PC-3 (cell line): ENCODE measurements at regions not wholly inside any gene's neighbourhood (a gene's known extent, or its start where the extent isn't known, plus 50 kb on each side); places are given as distances from the start of the nearest gene placed in this dataset.

Experiments
- ATAC-seq: fragments of 200-7000 bp; cut with Tn5 transposase; 2 replicates; pipeline ENCODE4 v1.9.1; 2020; ENCODE audit warnings: mild to moderate bottlenecking, moderate library complexity
- BruUV-seq: library from RNA; stranded (reverse); fragments of 400-500 nt; replicated peaks from 2 replicates; lab custom pipeline; 2021; lab: Mats Ljungman, UMichigan
- CTCF ChIA-PET: fragments of 300-600 bp; sonication (Branson Sonifier 250); formaldehyde crosslinking; loops from one replicate; lab custom pipeline; 2022; ENCODE audit warnings: antibody characterized with exemption; lab: Charles Lee
- POLR2A ChIA-PET: fragments of 300-600 bp; sonication (Branson Sonifier 250); formaldehyde crosslinking; loops from one replicate; lab custom pipeline; 2022; ENCODE audit warnings: antibody characterized with exemption; ENCODE audit not compliant: unreplicated experiment; lab: Charles Lee
- DNase-seq: peaks from one replicate; pipeline ENCODE4 v3.0.0-alpha.2; 2015
- H2AFZ ChIP-seq: fragments of 300-600 bp; sonication (generic); 2 replicates; pipeline ENCODE4 v1.6.0; 2016; ENCODE audit warnings: antibody characterized with exemption, low read length
- H3F3A ChIP-seq: fragments of 300-600 bp; sonication (generic); one replicate; pipeline ENCODE4 v1.6.0; 2017; ENCODE audit warnings: antibody characterized with exemption, low read length, control low read depth, mild to moderate bottlenecking; ENCODE audit not compliant: unreplicated experiment
- H3K27ac ChIP-seq: fragments of 300-600 bp; sonication (generic); 2 replicates; pipeline ENCODE4 v1.5.1; 2016; ENCODE audit warnings: mild to moderate bottlenecking, low read length
- H3K27me3 ChIP-seq: fragments of 300-600 bp; sonication (generic); 2 replicates; pipeline ENCODE4 v1.6.1; 2016; ENCODE audit warnings: low read length, mixed read lengths
- H3K36me3 ChIP-seq: fragments of 300-600 bp; sonication (generic); 2 replicates; pipeline ENCODE4 v1.6.1; 2016; ENCODE audit warnings: low read depth, mixed run types, low read length, mixed read lengths
- H3K4me1 ChIP-seq: fragments of 300-600 bp; sonication (generic); 2 replicates; pipeline ENCODE4 v1.5.1; 2016; ENCODE audit warnings: low read length; ENCODE audit not compliant: insufficient read depth
- H3K4me2 ChIP-seq: fragments of 300-600 bp; sonication (generic); 2 replicates; pipeline ENCODE4 v1.6.0; 2016; ENCODE audit warnings: low read length
- H3K4me3 ChIP-seq: fragments of 300-600 bp; sonication (generic); 2 replicates; pipeline ENCODE4 v1.5.1; 2016; ENCODE audit warnings: mild to moderate bottlenecking, low read length, mixed read lengths
- H3K79me2 ChIP-seq: fragments of 300-600 bp; sonication (generic); 2 replicates; pipeline ENCODE4 v1.6.1; 2017; ENCODE audit warnings: low read length, mixed read lengths
- H3K9ac ChIP-seq: fragments of 300-600 bp; sonication (generic); 2 replicates; pipeline ENCODE4 v1.6.0; 2016; ENCODE audit warnings: mild to moderate bottlenecking, low read length
- H3K9me2 ChIP-seq: fragments of 300-600 bp; sonication (generic); replicated peaks from 2 replicates; pipeline ENCODE4 v1.6.1; 2016; ENCODE audit warnings: mixed run types, low read length, mixed read lengths
- H3K9me3 ChIP-seq: fragments of 300-600 bp; sonication (generic); 2 replicates; pipeline ENCODE4 v1.6.1; 2016; ENCODE audit warnings: low read length, mixed read lengths
- H4K20me1 ChIP-seq: fragments of 300-600 bp; sonication (generic); 2 replicates; pipeline ENCODE4 v1.6.1; 2016; ENCODE audit warnings: low read length, mixed read lengths
- CTCF ChIP-seq: fragments of 300-600 bp; sonication (generic); conservative IDR thresholded peaks from 2 replicates; pipeline ENCODE4 v1.5.1; 2017; ENCODE audit warnings: antibody characterized with exemption, low read depth, mild to moderate bottlenecking, low read length
- EZH2 ChIP-seq: fragments of 300-600 bp; sonication (generic); IDR thresholded peaks from one replicate; pipeline ENCODE4 v1.6.1; 2017; ENCODE audit warnings: antibody characterized with exemption, mild to moderate bottlenecking, low read length; ENCODE audit not compliant: unreplicated experiment
- EZH2phosphoT487 ChIP-seq: fragments of 300-600 bp; sonication (generic); IDR thresholded peaks from 2 replicates; pipeline ENCODE4 v1.6.1; 2018; ENCODE audit warnings: mild to moderate bottlenecking, antibody characterized with exemption, low read length, borderline replicate concordance
- intact Hi-C: fragments of 100-400 bp; cut with micrococcal nuclease; formaldehyde crosslinking; loops from 2 replicates; pipeline ENCODE4 v1.9.0; 2023

- CTCF ChIA-PET: no interaction called here
- Histone ChIP-seq H3K9me2 (no peaks in the 10 kb centered on the region), H3K27me3 (no peaks in the 10 kb centered on the region), H3K79me2 (no peaks in the 10 kb centered on the region), H3K4me2 (no peak overlapping the region), H3K36me3 (no peaks in the 10 kb centered on the region), H3K4me3 (no peak overlapping the region), H4K20me1 (no peaks in the 10 kb centered on the region), H3K9me3 (no peaks in the 10 kb centered on the region), H3K9ac (no peak overlapping the region), H3K4me1 (peaks cover 14% of the 10 kb centered on the region; the same call in 1 of the 2 replicates), H3F3A (no peaks in the 10 kb centered on the region), H3K27ac (no peak overlapping the region), H2AFZ (no peak overlapping the region)
- BruUV-seq: no TSS peak
- TF ChIP-seq EZH2 (no peak), EZH2phosphoT487 (no peak), CTCF (no peak)
- POLR2A ChIA-PET: no interaction called here
- ATAC-seq (no peak), DNase-seq (no peak)
- intact Hi-C loops: loop anchor here (10.0 kb wide), 1 partner anchor 1726 kb away; no protein-coding TSS in a partner anchor
Observed at GRCh38 chrX:118221270-118221669, 104.7 kb upstream of the KLHL13 start.

GRCh38 chrX:118221733-118222132 is 105.1 kb upstream of the KLHL13 start:
- ChIA-PET CTCF (no interaction called here), POLR2A (no interaction called here)
- ATAC-seq (no peak), DNase-seq (no peak)
- Histone ChIP-seq H3K9ac (no peak overlapping the region), H3K9me3 (no peaks in the 10 kb centered on the region), H3K4me1 (peaks cover 13% of the 10 kb centered on the region; the same call in 1 of the 2 replicates), H3K9me2 (no peaks in the 10 kb centered on the region), H3F3A (no peaks in the 10 kb centered on the region), H2AFZ (no peak overlapping the region), H3K27me3 (no peaks in the 10 kb centered on the region), H3K27ac (no peak overlapping the region), H4K20me1 (no peaks in the 10 kb centered on the region), H3K4me2 (no peak overlapping the region), H3K36me3 (no peaks in the 10 kb centered on the region), H3K4me3 (no peak overlapping the region), H3K79me2 (no peaks in the 10 kb centered on the region)
- no peak for TF ChIP-seq EZH2
- no peak for TF ChIP-seq EZH2phosphoT487
- TF ChIP-seq CTCF: no peak
- BruUV-seq: no TSS peak
- intact Hi-C loops: loop anchor here (10.0 kb wide), 1 partner anchor 1727 kb away; no protein-coding TSS in a partner anchor

- Histone ChIP-seq H4K20me1 (no peaks in the 10 kb centered on the region), H3K4me2 (no peak overlapping the region), H3F3A (no peaks in the 10 kb centered on the region), H3K79me2 (no peaks in the 10 kb centered on the region), H3K9me3 (no peaks in the 10 kb centered on the region), H3K4me3 (no peak overlapping the region), H3K9ac (no peak overlapping the region), H3K36me3 (no peaks in the 10 kb centered on the region), H3K9me2 (no peaks in the 10 kb centered on the region), H3K27me3 (no peaks in the 10 kb centered on the region), H3K27ac (no peak overlapping the region), H3K4me1 (peaks cover 13% of the 10 kb centered on the region; the same call in 1 of the 2 replicates), H2AFZ (no peak overlapping the region)
- ChIA-PET POLR2A (no interaction called here), CTCF (no interaction called here)
- no peak for ATAC-seq
- TF ChIP-seq EZH2phosphoT487 (no peak), CTCF (no peak), EZH2 (no peak)
- intact Hi-C loops: loop anchor here (10.0 kb wide), 1 partner anchor 1728 kb away; no protein-coding TSS in a partner anchor
- no TSS peak for BruUV-seq
- DNase-seq: no peak
Observed at GRCh38 chrX:118222421-118222820, 105.8 kb upstream of the KLHL13 start.
